Fibroblast of the aortic adventitia (primary cell): ENCODE measurements at regions not wholly inside any gene's neighbourhood (a gene's known extent, or its start where the extent isn't known, plus 50 kb on each side); places are given as distances from the start of the nearest gene placed in this dataset.
A peak's percentile ranks its signal among the peaks of the same experiment; 100 is the strongest.

Source experiments
- DNase-seq: peaks from one replicate; pipeline ENCODE4 v3.0.0-alpha.2; 2010; ENCODE audit warnings: low read depth
- H3K4me3 ChIP-seq: 2 replicates; pipeline ENCODE4 v1.5.1; 2011; ENCODE audit warnings: low read depth, mild to moderate bottlenecking, control low read depth, low read length, moderate library complexity
- TF ChIP-seq, protein P1 (sequence below): IDR thresholded peaks from 2 replicates; pipeline ENCODE4 v1.5.1; 2011; ENCODE audit warnings: mild to moderate bottlenecking, low read length, control low read depth, inconsistent platforms; ENCODE audit not compliant: insufficient read depth

- no peak for DNase-seq
- no peak overlapping the region for H3K4me3 ChIP-seq
- TF ChIP-seq, protein P1, sequence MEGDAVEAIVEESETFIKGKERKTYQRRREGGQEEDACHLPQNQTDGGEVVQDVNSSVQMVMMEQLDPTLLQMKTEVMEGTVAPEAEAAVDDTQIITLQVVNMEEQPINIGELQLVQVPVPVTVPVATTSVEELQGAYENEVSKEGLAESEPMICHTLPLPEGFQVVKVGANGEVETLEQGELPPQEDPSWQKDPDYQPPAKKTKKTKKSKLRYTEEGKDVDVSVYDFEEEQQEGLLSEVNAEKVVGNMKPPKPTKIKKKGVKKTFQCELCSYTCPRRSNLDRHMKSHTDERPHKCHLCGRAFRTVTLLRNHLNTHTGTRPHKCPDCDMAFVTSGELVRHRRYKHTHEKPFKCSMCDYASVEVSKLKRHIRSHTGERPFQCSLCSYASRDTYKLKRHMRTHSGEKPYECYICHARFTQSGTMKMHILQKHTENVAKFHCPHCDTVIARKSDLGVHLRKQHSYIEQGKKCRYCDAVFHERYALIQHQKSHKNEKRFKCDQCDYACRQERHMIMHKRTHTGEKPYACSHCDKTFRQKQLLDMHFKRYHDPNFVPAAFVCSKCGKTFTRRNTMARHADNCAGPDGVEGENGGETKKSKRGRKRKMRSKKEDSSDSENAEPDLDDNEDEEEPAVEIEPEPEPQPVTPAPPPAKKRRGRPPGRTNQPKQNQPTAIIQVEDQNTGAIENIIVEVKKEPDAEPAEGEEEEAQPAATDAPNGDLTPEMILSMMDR: no peak
Observed at GRCh38 chr21:15289246-15289645, 224.4 kb upstream of the NRIP1 start.

- TF ChIP-seq, protein P1: no peak
- no peak for DNase-seq
- no peak overlapping the region for H3K4me3 ChIP-seq
Observed at GRCh38 chr21:15289896-15290841, 225.4 kb upstream of the NRIP1 start.

GRCh38 chr21:15291621-15292266 lies 226.9 kb upstream of the NRIP1 start:
- DNase-seq: no peak
- TF ChIP-seq, protein P1: no peak
- no peak overlapping the region for H3K4me3 ChIP-seq

DNA sequence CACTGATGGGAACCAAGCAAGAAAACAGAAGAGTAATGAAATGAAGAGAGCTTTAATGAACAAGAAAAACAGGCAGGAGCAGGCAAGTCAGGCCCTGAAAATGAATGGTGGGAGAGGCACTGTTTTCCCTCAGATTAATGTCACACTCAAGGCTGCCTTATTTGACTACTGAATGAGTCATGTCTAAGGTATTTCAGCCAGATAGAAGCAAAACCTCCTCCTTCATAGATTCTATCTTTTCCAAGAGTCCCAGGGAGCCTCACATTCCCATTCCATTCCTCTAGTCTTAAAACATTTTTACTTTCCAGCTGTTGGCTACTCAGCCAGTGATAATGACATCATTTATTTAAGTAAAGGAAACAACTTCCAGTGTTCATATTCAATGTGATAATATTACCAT lies 228.4 kb upstream of the NRIP1 start:
- TF ChIP-seq, protein P1: no peak
- DNase-seq: peak; percentile 98

DNA sequence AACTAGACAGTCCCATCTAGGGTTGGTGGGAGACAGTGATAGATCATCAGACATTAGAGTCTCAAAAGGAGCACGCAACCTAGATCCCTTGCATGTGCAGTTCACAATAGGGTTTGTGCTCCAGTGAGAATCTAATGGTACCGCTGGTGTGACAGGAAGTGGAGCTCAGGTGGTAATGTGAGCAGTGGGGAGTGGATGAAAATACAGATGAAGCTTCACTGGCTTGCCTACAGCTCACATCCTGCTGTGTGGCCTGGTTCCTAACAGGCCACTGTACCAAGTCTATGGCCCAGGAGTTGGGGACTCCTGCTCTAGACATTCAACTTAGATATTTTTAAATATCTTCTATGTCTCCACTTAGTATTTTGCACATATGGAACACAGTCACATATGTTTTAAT lies 231.1 kb upstream of the NRIP1 start:
- no peak for DNase-seq
- no peak overlapping the region for H3K4me3 ChIP-seq
- TF ChIP-seq, protein P1: no peak

More for the DNA sequence above, 228.4 kb upstream of the NRIP1 start:
- H3K4me3 ChIP-seq: no peak overlapping the region

DNA sequence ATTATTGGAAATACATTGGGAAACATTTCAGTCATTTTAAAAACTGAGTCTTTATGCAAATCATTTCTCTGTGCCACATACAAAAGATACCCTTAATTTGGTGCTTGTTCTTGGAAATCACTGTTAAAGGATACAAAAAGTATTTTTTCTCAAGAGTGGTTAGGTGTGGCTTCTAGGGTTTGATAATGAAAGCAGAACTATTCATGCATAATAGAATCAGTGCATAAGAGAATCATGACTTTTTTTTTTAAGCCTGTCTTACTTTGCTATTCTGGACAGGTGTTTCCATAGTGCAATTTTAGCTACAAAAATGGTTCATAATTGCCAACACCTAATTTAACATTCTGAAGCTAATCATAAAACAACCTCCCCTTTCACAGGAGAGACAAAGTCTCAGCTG lies 233.0 kb upstream of the NRIP1 start:
- H3K4me3 ChIP-seq: no peak overlapping the region
- TF ChIP-seq, protein P1: no peak
- no peak for DNase-seq
